B cell (primary cell): ENCODE measurements at regions not wholly inside any gene's neighbourhood (a gene's known extent, or its start where the extent isn't known, plus 50 kb on each side); places are given as distances from the start of the nearest gene placed in this dataset.
"Not testable (repeated sequence)": the region's sequence is repeated elsewhere in the genome, so short reads cannot be mapped to it uniquely, and the experiment has no call there.

Experiments
- ATAC-seq: fragments of 200-7000 bp; cut with Tn5 transposase; one replicate; pipeline ENCODE4 v1.10.0; 2021; ENCODE audit warnings: low read depth, mild to moderate bottlenecking, moderate number of reproducible peaks, moderate library complexity
- CTCF ChIA-PET: fragments of 350-600 bp; sonication (Branson Sonifier 250); formaldehyde crosslinking; loops from one replicate; lab custom pipeline; 2021; ENCODE audit warnings: antibody characterized with exemption, inconsistent platforms; lab: Charles Lee
- POLR2A ChIA-PET: fragments of 350-600 bp; sonication (Branson Sonifier 250); formaldehyde crosslinking; loops from one replicate; lab custom pipeline; 2021; ENCODE audit warnings: antibody characterized with exemption; lab: Charles Lee
- DNase-seq: peaks from one replicate; pipeline ENCODE4 v3.0.0; 2013
- H2AFZ ChIP-seq: 2 replicates; pipeline ENCODE4 v1.6.1; 2012; ENCODE audit warnings: mild to moderate bottlenecking, low read depth, low read length; ENCODE audit not compliant: insufficient read depth, poor library complexity, severe bottlenecking
- H3K27ac ChIP-seq, 2 donors: 1 replicate in 1 of 2; 2 replicates in 1 of 2; pipeline ENCODE4 v1.5.1; 2012 to 2013; ENCODE audit warnings: low read length in 2 of 2, mild to moderate bottlenecking in 2 of 2, moderate library complexity in 1 of 2
- H3K27me3 ChIP-seq, 4 experiments: fragments of 200-600 bp in 1 of 4; sonication (generic) in 1 of 4; replicated peaks in 1 of 4; 1 replicate in 2 of 4; 2 replicates in 2 of 4; pipeline versions ENCODE4 v1.6.1 to v1.7.0; 2013 to 2016; ENCODE audit warnings: low read length in 3 of 4, mild to moderate bottlenecking in 2 of 4, mixed read lengths in 1 of 4, moderate library complexity in 1 of 4; ENCODE audit not compliant: insufficient read depth in 4 of 4, control insufficient read depth in 3 of 4; ENCODE audit errors: control extremely low read depth in 1 of 4
- H3K36me3 ChIP-seq, 2 experiments: replicated peaks in 1 of 2; 1 replicate in 1 of 2; 2 replicates in 1 of 2; pipeline versions ENCODE4 v1.6.1 to v1.7.1; 2013; ENCODE audit warnings: low read length in 1 of 2; ENCODE audit not compliant: insufficient read depth in 2 of 2, control insufficient read depth in 1 of 2; ENCODE audit errors: control extremely low read depth in 1 of 2, extremely low read depth in 1 of 2
- H3K4me1 ChIP-seq, 2 donors: fragments of 200-600 bp in 1 of 2; sonication (generic) in 1 of 2; 1 replicate in 1 of 2; 2 replicates in 1 of 2; pipeline versions ENCODE4 v1.5.1 to v1.6.1; 2013 to 2017; ENCODE audit warnings: low read length in 2 of 2; ENCODE audit not compliant: control insufficient read depth in 2 of 2, insufficient read depth in 2 of 2
- H3K4me2 ChIP-seq: replicated peaks from 2 replicates; pipeline ENCODE3; 2012; ENCODE audit warnings: mild to moderate bottlenecking, low read depth, low read length; ENCODE audit not compliant: poor library complexity, severe bottlenecking
- H3K4me3 ChIP-seq, 5 experiments: fragments of 200-600 bp in 1 of 5; sonication (generic) in 1 of 5; 1 replicate in 3 of 5; 2 replicates in 2 of 5; pipeline versions ENCODE4 v1.5.1 to v1.7.0; 2011 to 2016; ENCODE audit warnings: low read length in 4 of 5, mild to moderate bottlenecking in 4 of 5, low read depth in 2 of 5, control low read depth in 1 of 5, moderate library complexity in 1 of 5; ENCODE audit not compliant: insufficient read depth in 1 of 5; ENCODE audit errors: control extremely low read depth in 1 of 5, extremely low read depth in 1 of 5
- H3K79me2 ChIP-seq: fragments of 200-600 bp; sonication (generic); one replicate; pipeline ENCODE4 v1.6.0; 2016; ENCODE audit warnings: low read length; ENCODE audit not compliant: control insufficient read depth, insufficient read depth
- H3K9ac ChIP-seq: fragments of 200-600 bp; sonication (generic); 2 replicates; pipeline ENCODE4 v1.6.1; 2017; ENCODE audit warnings: mild to moderate bottlenecking, low read length, moderate library complexity
- H3K9me3 ChIP-seq, 3 donors: one replicate each; pipeline versions ENCODE4 v1.6.1 to v1.7.1; 2013; ENCODE audit warnings: low read length in 2 of 3; ENCODE audit not compliant: control insufficient read depth in 2 of 3, insufficient read depth in 1 of 3; ENCODE audit errors: control extremely low read depth in 1 of 3
- H4K20me1 ChIP-seq: 2 replicates; pipeline ENCODE4 v1.6.0; 2012; ENCODE audit warnings: mild to moderate bottlenecking, low read length; ENCODE audit not compliant: insufficient read depth, control insufficient read depth, poor library complexity, severe bottlenecking
- H3K27ac Mint-ChIP-seq: one replicate; pipeline ENCODE4 v1.8.0; 2021; ENCODE audit warnings: mixed read lengths
- H3K27me3 Mint-ChIP-seq: one replicate; pipeline ENCODE4 v1.8.0; 2021; ENCODE audit warnings: mixed read lengths
- H3K4me1 Mint-ChIP-seq: one replicate; pipeline ENCODE4 v1.8.0; 2021; ENCODE audit warnings: mixed read lengths
- H3K4me3 Mint-ChIP-seq: one replicate; pipeline ENCODE4 v1.8.0; 2021; ENCODE audit warnings: mixed read lengths
- H3K9me3 Mint-ChIP-seq: one replicate; pipeline ENCODE4 v1.8.0; 2022; ENCODE audit warnings: mixed read lengths; ENCODE audit not compliant: insufficient read depth
- EZH2 ChIP-seq: IDR thresholded peaks from 2 replicates; pipeline ENCODE4 v1.6.1; 2012; ENCODE audit warnings: borderline replicate concordance, low read depth, mild to moderate bottlenecking, moderate library complexity, low read length; ENCODE audit not compliant: insufficient read depth, poor library complexity, severe bottlenecking
- WGBS: methylation state at CpG from one replicate; pipeline ENCODE4 v1.1.5; 2013; ENCODE audit warnings: missing lambda C conversion rate; ENCODE audit not compliant: insufficient coverage; 5-methylcytosine and 5-hydroxymethylcytosine counted together
- intact Hi-C: fragments of 100-400 bp; cut with micrococcal nuclease; formaldehyde crosslinking; loops from one replicate; pipeline ENCODE4 v1.10.0; 2022
- TF ChIP-seq, protein P1 (sequence below): fragments of 200-600 bp; IDR thresholded peaks from one replicate; pipeline ENCODE4 v1.8.0; 2022; ENCODE audit warnings: antibody characterized with exemption, mild to moderate bottlenecking

DNA sequence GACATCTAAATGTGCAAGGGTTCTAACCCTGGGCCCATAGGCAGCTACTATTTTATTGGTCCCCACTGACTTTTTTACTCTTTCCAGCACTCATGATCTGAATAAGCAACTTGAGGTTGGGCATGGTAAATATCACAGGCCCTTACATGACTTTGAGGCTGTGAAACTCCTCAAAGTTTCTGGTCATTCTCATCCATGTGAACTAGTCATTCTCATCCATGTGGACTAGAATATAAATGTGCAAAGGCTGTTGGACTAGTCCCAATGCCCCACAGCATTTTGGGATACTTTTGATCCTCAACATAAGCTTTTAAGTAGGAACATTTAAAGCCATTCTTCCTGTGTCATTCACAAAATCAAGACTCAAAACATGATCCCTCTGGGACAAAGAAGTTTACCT is 290.7 kb upstream of the PPARGC1A start:
- ChIA-PET POLR2A (no interaction called here), CTCF (no interaction called here)
- Histone ChIP-seq H3K4me3 (no peak overlapping the region), H2AFZ (no peak overlapping the region), H3K9me3 (no peaks in the 10 kb centered on the region), H4K20me1 (no peaks in the 10 kb centered on the region), H3K9ac (no peak overlapping the region), H3K4me1 (no peaks in the 10 kb centered on the region), H3K27ac (no peak overlapping the region), H3K4me2 (no peak overlapping the region), H3K27me3 (no peaks in the 10 kb centered on the region), H3K79me2 (no peaks in the 10 kb centered on the region), H3K36me3 (no peaks in the 10 kb centered on the region)
- H3K27ac Mint-ChIP-seq, result no peak overlapping the region
- DNase-seq (no peak), ATAC-seq (no peak)
- H3K4me3 Mint-ChIP-seq, result no peak overlapping the region
- no peaks in the 10 kb centered on the region for H3K27me3 Mint-ChIP-seq
- no peaks in the 10 kb centered on the region for H3K9me3 Mint-ChIP-seq
- no peak for TF ChIP-seq EZH2
- TF ChIP-seq, protein P1, sequence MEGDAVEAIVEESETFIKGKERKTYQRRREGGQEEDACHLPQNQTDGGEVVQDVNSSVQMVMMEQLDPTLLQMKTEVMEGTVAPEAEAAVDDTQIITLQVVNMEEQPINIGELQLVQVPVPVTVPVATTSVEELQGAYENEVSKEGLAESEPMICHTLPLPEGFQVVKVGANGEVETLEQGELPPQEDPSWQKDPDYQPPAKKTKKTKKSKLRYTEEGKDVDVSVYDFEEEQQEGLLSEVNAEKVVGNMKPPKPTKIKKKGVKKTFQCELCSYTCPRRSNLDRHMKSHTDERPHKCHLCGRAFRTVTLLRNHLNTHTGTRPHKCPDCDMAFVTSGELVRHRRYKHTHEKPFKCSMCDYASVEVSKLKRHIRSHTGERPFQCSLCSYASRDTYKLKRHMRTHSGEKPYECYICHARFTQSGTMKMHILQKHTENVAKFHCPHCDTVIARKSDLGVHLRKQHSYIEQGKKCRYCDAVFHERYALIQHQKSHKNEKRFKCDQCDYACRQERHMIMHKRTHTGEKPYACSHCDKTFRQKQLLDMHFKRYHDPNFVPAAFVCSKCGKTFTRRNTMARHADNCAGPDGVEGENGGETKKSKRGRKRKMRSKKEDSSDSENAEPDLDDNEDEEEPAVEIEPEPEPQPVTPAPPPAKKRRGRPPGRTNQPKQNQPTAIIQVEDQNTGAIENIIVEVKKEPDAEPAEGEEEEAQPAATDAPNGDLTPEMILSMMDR, result no peak
- intact Hi-C loops, result no loop called here
- H3K4me1 Mint-ChIP-seq, result no peaks in the 10 kb centered on the region

DNA sequence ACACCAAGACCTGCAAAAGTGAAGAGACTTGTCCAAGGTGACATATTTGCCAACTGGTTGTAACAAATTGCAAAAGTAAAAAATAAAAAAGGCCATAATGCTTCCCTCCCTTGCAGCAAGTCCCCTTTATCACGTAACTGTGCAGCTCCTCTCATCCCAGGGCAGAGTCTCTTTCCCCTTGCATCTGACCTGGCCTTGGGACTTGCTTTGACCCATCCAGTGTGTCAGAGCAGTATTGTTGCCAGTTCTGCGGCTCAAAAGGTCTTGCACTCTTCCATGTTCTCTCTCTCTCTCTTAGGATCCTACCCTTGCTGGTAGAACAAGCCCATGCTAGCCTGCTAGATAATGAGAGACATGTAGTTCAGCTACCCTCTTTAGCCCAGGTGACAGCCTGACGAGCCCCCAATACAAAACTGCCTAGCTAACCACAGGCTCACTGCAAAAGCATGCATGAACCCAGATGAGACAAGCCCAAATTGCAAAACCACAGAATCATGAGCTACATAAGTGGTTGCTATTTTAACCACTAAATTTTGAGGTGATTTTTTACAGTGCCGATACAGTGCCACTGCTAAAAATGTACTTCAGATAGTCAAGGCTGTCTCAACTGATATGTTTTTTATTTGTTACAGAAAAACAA is 289.5 kb upstream of the PPARGC1A start:
- no peak for DNase-seq
- H4K20me1 ChIP-seq, result no peaks in the 10 kb centered on the region
- intact Hi-C loops, result no loop called here
- no peak for TF ChIP-seq EZH2
- TF ChIP-seq, protein P1, result no peak
- no peak overlapping the region for H3K4me3 ChIP-seq
- H3K9ac ChIP-seq, result no peak overlapping the region
- Mint-ChIP-seq H3K4me3 (no peak overlapping the region), H3K27ac (no peak overlapping the region), H3K9me3 (no peaks in the 10 kb centered on the region), H3K27me3 (no peaks in the 10 kb centered on the region), H3K4me1 (no peaks in the 10 kb centered on the region)
- no peak overlapping the region for H2AFZ ChIP-seq
- 94% methylated on average over 2 of the region's 4 CpGs for WGBS
- H3K27me3 ChIP-seq, result no peaks in the 10 kb centered on the region
- POLR2A ChIA-PET, result no interaction called here
- no peak overlapping the region for H3K4me2 ChIP-seq
- H3K27ac ChIP-seq, result no peak overlapping the region
- H3K36me3 ChIP-seq, result no peaks in the 10 kb centered on the region
- no peaks in the 10 kb centered on the region for H3K4me1 ChIP-seq
- ATAC-seq, result no peak
- no peaks in the 10 kb centered on the region for H3K9me3 ChIP-seq
- H3K79me2 ChIP-seq, result no peaks in the 10 kb centered on the region
- CTCF ChIA-PET, result no interaction called here

DNA sequence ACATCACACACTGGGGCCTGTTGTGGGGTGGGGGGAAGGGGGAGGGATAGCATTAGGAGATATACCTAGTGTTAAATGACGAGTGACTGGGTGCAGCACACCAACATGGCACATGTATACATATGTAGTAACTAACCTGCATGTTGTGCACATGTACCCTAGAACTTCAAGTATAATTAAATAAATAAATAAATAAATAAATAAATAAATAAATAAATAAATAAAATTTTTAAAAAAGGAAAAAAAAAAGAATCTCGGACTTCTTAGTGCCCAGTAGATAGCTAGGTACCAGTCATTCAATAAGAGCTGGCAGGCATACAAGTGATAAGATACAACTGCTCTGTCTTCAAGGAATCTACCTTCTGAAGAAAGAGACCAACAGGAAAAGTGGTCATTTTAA is 287.6 kb upstream of the PPARGC1A start:
- H2AFZ ChIP-seq, H3K9me3 Mint-ChIP-seq, H3K27me3 ChIP-seq, DNase-seq, H3K4me1 ChIP-seq, H3K79me2 ChIP-seq, H3K4me2 ChIP-seq, intact Hi-C loops, H3K9me3 ChIP-seq, H3K27ac ChIP-seq, H3K4me3 Mint-ChIP-seq, H3K4me1 Mint-ChIP-seq, H3K27ac Mint-ChIP-seq, H3K4me3 ChIP-seq, H3K36me3 ChIP-seq, H3K27me3 Mint-ChIP-seq, POLR2A ChIA-PET, ATAC-seq, H3K9ac ChIP-seq, H4K20me1 ChIP-seq: not testable (repeated sequence)
- WGBS, result no CpG with 5 or more reads among the region's 2 CpGs
- CTCF ChIA-PET, result interaction anchor here (0.7 kb wide), 1 partner anchor 1769 kb away, joined by 3 read pairs; no protein-coding TSS in a partner anchor
